ENCODE measurements at regions not wholly inside any gene's neighbourhood (a gene's known extent, or its start where the extent isn't known, plus 50 kb on each side); places are given as distances from the start of the nearest gene placed in this dataset.
A peak's percentile ranks its signal among the peaks of the same experiment; 100 is the strongest.

GRCh38 chr6:164817662-164818061 is 491.7 kb downstream of the C6orf118 start:
- CTCF ChIA-PET: no interaction called here
- no peak for DNase-seq (ENCODE audit: unreplicated experiment)

DNA sequence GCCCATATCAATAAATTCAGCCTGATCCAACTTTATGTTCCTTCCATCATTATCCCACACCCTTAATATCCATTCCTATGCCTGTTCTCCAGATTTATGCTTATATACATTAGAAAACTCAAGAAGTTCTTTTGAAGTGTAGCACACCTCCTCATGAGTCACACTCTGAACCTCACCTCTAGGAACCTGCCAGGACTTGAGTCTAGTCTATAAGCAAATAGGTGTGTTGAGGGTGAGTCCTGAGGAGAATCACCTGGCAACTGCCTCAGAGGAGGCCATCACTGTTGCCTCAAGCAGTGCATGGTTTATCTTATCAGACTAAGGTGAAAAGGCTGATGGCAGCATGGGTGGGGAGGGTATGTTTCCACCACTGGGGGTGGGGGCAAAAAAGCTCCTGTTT is 496.7 kb downstream of the C6orf118 start:
- Mint-ChIP-seq H3K27me3 (ENCODE audit: insufficient read depth, unreplicated experiment) (no peaks in the 10 kb centered on the region), H3K9me3 (ENCODE audit: unreplicated experiment) (peaks cover 19% of the 10 kb centered on the region), H3K27ac (ENCODE audit: low read depth, unreplicated experiment) (no peak overlapping the region), H3K4me1 (ENCODE audit: insufficient read depth, unreplicated experiment) (peaks cover 6% of the 10 kb centered on the region), H3K36me3 (ENCODE audit: insufficient read depth, unreplicated experiment) (no peaks in the 10 kb centered on the region), H3K4me3 (ENCODE audit: unreplicated experiment) (no peak overlapping the region)
- POLR2A ChIA-PET: interaction anchor here (0.9 to 1.0 kb wide), 2 partner anchors 15 kb away, joined by 3 read pairs; no protein-coding TSS in a partner anchor
- TF ChIP-seq, protein P1, sequence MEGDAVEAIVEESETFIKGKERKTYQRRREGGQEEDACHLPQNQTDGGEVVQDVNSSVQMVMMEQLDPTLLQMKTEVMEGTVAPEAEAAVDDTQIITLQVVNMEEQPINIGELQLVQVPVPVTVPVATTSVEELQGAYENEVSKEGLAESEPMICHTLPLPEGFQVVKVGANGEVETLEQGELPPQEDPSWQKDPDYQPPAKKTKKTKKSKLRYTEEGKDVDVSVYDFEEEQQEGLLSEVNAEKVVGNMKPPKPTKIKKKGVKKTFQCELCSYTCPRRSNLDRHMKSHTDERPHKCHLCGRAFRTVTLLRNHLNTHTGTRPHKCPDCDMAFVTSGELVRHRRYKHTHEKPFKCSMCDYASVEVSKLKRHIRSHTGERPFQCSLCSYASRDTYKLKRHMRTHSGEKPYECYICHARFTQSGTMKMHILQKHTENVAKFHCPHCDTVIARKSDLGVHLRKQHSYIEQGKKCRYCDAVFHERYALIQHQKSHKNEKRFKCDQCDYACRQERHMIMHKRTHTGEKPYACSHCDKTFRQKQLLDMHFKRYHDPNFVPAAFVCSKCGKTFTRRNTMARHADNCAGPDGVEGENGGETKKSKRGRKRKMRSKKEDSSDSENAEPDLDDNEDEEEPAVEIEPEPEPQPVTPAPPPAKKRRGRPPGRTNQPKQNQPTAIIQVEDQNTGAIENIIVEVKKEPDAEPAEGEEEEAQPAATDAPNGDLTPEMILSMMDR (IDR thresholded peaks at IDR 0.05; ENCODE audit: unreplicated experiment): no peak
- intact Hi-C loops (cut with micrococcal nuclease): no loop called here
- peak; percentile 69 for DNase-seq (ENCODE audit: unreplicated experiment)
- CTCF ChIA-PET: interaction anchor here (0.7 to 1.0 kb wide), 2 partner anchors 115 to 1104 kb away, joined by 3 to 4 read pairs; no protein-coding TSS in a partner anchor
- BruUV-seq (replicated peaks): no TSS peak

More at GRCh38 chr6:164817662-164818061, 491.7 kb downstream of the C6orf118 start:
- TF ChIP-seq, protein P1 (IDR thresholded peaks at IDR 0.05; ENCODE audit: unreplicated experiment): no peak
- BruUV-seq (replicated peaks): no TSS peak
- no peak overlapping the region for H3K4me3 Mint-ChIP-seq (ENCODE audit: unreplicated experiment)
- POLR2A ChIA-PET: no interaction called here
- H3K27ac Mint-ChIP-seq (ENCODE audit: low read depth, unreplicated experiment): no peak overlapping the region
- intact Hi-C loops (cut with micrococcal nuclease): no loop called here
- H3K4me1 Mint-ChIP-seq (ENCODE audit: insufficient read depth, unreplicated experiment): peaks cover 2% of the 10 kb centered on the region
- peaks cover 13% of the 10 kb centered on the region for H3K9me3 Mint-ChIP-seq (ENCODE audit: unreplicated experiment)
- H3K36me3 Mint-ChIP-seq (ENCODE audit: insufficient read depth, unreplicated experiment): no peaks in the 10 kb centered on the region
- no peaks in the 10 kb centered on the region for H3K27me3 Mint-ChIP-seq (ENCODE audit: insufficient read depth, unreplicated experiment)

- no peaks in the 10 kb centered on the region for H3K36me3 Mint-ChIP-seq (ENCODE audit: insufficient read depth, unreplicated experiment)
- no peaks in the 10 kb centered on the region for H3K27me3 Mint-ChIP-seq (ENCODE audit: insufficient read depth, unreplicated experiment)
- BruUV-seq (replicated peaks): no TSS peak
- no peak overlapping the region for H3K4me3 Mint-ChIP-seq (ENCODE audit: unreplicated experiment)
- intact Hi-C loops (cut with micrococcal nuclease): no loop called here
- no peak overlapping the region for H3K27ac Mint-ChIP-seq (ENCODE audit: low read depth, unreplicated experiment)
- TF ChIP-seq, protein P1 (IDR thresholded peaks at IDR 0.05; ENCODE audit: unreplicated experiment): no peak
- peaks cover 13% of the 10 kb centered on the region for H3K9me3 Mint-ChIP-seq (ENCODE audit: unreplicated experiment)
- no peaks in the 10 kb centered on the region for H3K4me1 Mint-ChIP-seq (ENCODE audit: insufficient read depth, unreplicated experiment)
- ChIA-PET CTCF (no interaction called here), POLR2A (no interaction called here)
- DNase-seq (ENCODE audit: unreplicated experiment): no peak
Measured at GRCh38 chr6:164807125-164807524, 502.3 kb downstream of the C6orf118 start.

GRCh38 chr6:164795056-164795815 is 514.2 kb downstream of the C6orf118 start:
- TF ChIP-seq, protein P1 (IDR thresholded peaks at IDR 0.05; ENCODE audit: unreplicated experiment): no peak
- H3K9me3 Mint-ChIP-seq (ENCODE audit: unreplicated experiment): no peaks in the 10 kb centered on the region
- intact Hi-C loops (cut with micrococcal nuclease): no loop called here
- BruUV-seq (replicated peaks): no TSS peak
- H3K36me3 Mint-ChIP-seq (ENCODE audit: insufficient read depth, unreplicated experiment): no peaks in the 10 kb centered on the region
- H3K27ac Mint-ChIP-seq (ENCODE audit: low read depth, unreplicated experiment): no peak overlapping the region
- ChIA-PET CTCF (no interaction called here), POLR2A (no interaction called here)
- H3K4me3 Mint-ChIP-seq (ENCODE audit: unreplicated experiment): no peak overlapping the region
- DNase-seq (ENCODE audit: unreplicated experiment): no peak
- H3K4me1 Mint-ChIP-seq (ENCODE audit: insufficient read depth, unreplicated experiment): no peaks in the 10 kb centered on the region
- H3K27me3 Mint-ChIP-seq (ENCODE audit: insufficient read depth, unreplicated experiment): no peaks in the 10 kb centered on the region
